ENCODE measurements at regions not wholly inside any gene's neighbourhood (a gene's known extent, or its start where the extent isn't known, plus 50 kb on each side); places are given as distances from the start of the nearest gene placed in this dataset.

DNA sequence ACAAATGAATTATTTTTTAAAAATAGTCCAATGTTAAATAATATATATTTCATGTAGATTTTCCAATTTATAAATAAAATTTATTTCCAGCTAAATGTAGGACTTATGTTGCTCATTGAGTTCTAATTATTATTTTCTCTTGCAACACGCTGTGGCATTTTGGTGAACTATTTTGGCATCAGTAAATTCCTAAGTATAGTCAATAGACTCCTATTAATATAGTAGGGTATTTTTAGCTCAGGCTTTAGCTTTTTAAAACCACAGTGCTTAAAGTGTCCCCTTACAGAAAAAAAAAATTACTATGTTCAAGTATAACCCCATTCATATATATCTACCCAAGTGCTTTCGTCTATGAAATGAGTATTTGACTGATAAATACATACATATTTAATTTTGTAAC lies 919.2 kb upstream of the SOX9 start:
- Histone ChIP-seq H3K9me3 (ENCODE audit: control insufficient read depth, insufficient read depth, low read depth, low read length) (no peaks in the 10 kb centered on the region), H3K27ac (ENCODE audit: low read length) (no peak overlapping the region), H3K36me3 (ENCODE audit: control insufficient read depth, insufficient read depth, low read length) (no peaks in the 10 kb centered on the region), H3K27me3 (ENCODE audit: control insufficient read depth, insufficient read depth, low read length) (no peaks in the 10 kb centered on the region), H3K4me1 (ENCODE audit: control insufficient read depth, insufficient read depth, low read length) (no peaks in the 10 kb centered on the region), H3K4me3 (ENCODE audit: low read depth in 2 of 2, low read length in 2 of 2) (no peak overlapping the region)
- TF ChIP-seq SIN3A (IDR thresholded peaks at IDR 0.05; ENCODE audit: borderline replicate concordance, insufficient read depth, low read depth, low read length) (no peak), TCF7L2 (IDR thresholded peaks at IDR 0.05; ENCODE audit: low read depth, low read length) (no peak), CTCF (IDR thresholded peaks at IDR 0.05) (no peak), POLR2AphosphoS5 (IDR thresholded peaks at IDR 0.05; ENCODE audit: low read depth, low read length) (no peak), REST (IDR thresholded peaks at IDR 0.05; ENCODE audit: insufficient read depth in 1 of 2, low read depth in 2 of 2, low read length in 1 of 2) (no peak)
- ATAC-seq (no peak), DNase-seq (ENCODE audit: low read depth, low spot score) (no peak)
- CTCF ChIA-PET, result no interaction called here
- no TSS peak for BruUV-seq (replicated peaks)
- in situ Hi-C loops (cut with HindIII; ENCODE audit: low pct_unique_long_range_greater_than_20kb, low sequenced_read_pairs) (no loop called here), intact Hi-C loops (cut with micrococcal nuclease; ENCODE audit: unreplicated experiment) (no loop called here)
- POLR2A ChIA-PET, result no interaction called here

- no peaks in the 10 kb centered on the region for H3K27me3 ChIP-seq (ENCODE audit: control insufficient read depth, insufficient read depth, low read length)
- no TSS peak for BruUV-seq (replicated peaks)
- TF ChIP-seq REST (IDR thresholded peaks at IDR 0.05; ENCODE audit: insufficient read depth in 1 of 2, low read depth in 2 of 2, low read length in 1 of 2) (no peak), SIN3A (IDR thresholded peaks at IDR 0.05; ENCODE audit: borderline replicate concordance, insufficient read depth, low read depth, low read length) (no peak), POLR2AphosphoS5 (IDR thresholded peaks at IDR 0.05; ENCODE audit: low read depth, low read length) (no peak), TCF7L2 (IDR thresholded peaks at IDR 0.05; ENCODE audit: low read depth, low read length) (no peak), CTCF (IDR thresholded peaks at IDR 0.05) (no peak)
- no peaks in the 10 kb centered on the region for H3K9me3 ChIP-seq (ENCODE audit: control insufficient read depth, insufficient read depth, low read depth, low read length)
- ChIA-PET CTCF (no interaction called here), POLR2A (no interaction called here)
- no peak for ATAC-seq
- no peak overlapping the region for H3K27ac ChIP-seq (ENCODE audit: low read length)
- H3K4me3 ChIP-seq (ENCODE audit: low read depth in 2 of 2, low read length in 2 of 2), result no peak overlapping the region
- no peak for DNase-seq (ENCODE audit: low read depth, low spot score)
- in situ Hi-C loops (cut with HindIII; ENCODE audit: low pct_unique_long_range_greater_than_20kb, low sequenced_read_pairs) (no loop called here), intact Hi-C loops (cut with micrococcal nuclease; ENCODE audit: unreplicated experiment) (no loop called here)
- no peaks in the 10 kb centered on the region for H3K36me3 ChIP-seq (ENCODE audit: control insufficient read depth, insufficient read depth, low read length)
- no peaks in the 10 kb centered on the region for H3K4me1 ChIP-seq (ENCODE audit: control insufficient read depth, insufficient read depth, low read length)
Measured at GRCh38 chr17:71202449-71202848, 918.4 kb upstream of the SOX9 start.

All from Panc1 (cell line).